ENCODE measurements at regions not wholly inside any gene's neighbourhood (a gene's known extent, or its start where the extent isn't known, plus 50 kb on each side); places are given as distances from the start of the nearest gene placed in this dataset.

- no peak for DNase-seq
Observed at GRCh38 chr11:112724496-112724790, 236.8 kb upstream of the NCAM1 start.

GRCh38 chr11:112725636-112726035 is 235.6 kb upstream of the NCAM1 start:
- DNase-seq: no peak

DNA sequence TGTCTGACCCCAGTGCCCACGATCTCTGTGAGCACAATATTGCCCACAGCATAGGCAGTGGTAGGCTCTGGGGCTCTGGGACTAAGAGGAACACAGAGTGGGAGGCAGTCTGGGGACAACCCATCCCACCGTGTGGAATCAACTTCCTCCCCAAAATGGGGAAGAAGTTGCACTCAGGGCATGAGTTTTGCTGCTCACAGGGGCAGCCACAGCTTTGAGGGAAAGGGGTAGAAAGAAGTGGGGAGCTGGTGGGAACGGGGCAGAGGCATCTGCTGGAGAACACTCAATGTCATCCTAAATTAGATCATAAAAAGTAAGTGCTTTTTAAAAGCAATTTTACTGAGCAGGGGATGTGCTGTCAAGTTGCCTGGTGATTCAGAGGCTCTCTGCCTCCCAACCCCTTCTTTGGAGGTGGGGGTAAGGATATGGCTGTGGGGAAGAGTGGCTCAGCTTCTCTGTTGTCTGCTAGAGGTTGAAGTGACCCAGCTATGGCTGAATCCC is 233.8 kb upstream of the NCAM1 start:
- no peak for DNase-seq

GRCh38 chr11:112728288-112728687 is 232.9 kb upstream of the NCAM1 start:
- no peak for DNase-seq

DNA sequence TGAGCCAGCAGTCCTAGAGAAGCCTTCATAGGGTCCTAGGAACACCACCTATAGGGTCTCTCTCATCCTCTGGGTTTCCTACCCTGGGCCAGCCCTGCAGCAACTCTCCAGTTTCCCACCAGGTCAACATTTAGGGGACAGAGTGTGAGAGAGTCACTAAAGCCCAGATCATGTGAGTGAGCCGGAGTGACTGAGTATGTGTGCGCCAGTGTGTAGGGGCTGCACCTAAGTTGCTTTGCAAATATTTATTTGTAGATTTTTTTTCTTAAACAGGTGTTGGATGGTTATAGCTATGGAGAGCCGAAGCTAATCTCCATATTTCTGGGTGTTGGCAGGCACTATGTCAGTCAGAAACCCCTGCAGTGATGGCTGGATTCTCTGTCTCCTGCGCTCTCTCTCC is 232.5 kb upstream of the NCAM1 start:
- no peak for DNase-seq

- DNase-seq: no peak
Observed at GRCh38 chr11:112730591-112730990, 230.6 kb upstream of the NCAM1 start.

DNA sequence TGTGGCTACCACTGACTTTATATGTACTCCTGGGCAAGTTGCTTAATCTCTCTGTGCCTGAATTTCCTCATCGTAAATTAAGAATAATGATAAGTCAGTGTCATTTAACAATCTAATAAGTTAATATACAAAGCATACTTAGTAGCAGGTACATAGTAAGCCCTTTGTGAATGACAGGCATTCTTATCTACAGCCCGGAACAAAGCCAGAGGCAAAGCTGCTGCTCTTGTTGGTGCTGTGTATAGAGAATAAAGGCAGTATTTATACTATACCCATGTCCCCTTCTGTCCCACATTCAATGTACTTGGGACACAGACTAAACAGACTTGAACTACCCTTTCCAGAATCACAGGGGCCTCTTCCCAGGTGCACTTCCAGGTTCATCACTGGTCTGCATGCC is 229.7 kb upstream of the NCAM1 start:
- no peak for DNase-seq

GRCh38 chr11:112732031-112732430 is 229.2 kb upstream of the NCAM1 start:
- no peak for DNase-seq

DNA sequence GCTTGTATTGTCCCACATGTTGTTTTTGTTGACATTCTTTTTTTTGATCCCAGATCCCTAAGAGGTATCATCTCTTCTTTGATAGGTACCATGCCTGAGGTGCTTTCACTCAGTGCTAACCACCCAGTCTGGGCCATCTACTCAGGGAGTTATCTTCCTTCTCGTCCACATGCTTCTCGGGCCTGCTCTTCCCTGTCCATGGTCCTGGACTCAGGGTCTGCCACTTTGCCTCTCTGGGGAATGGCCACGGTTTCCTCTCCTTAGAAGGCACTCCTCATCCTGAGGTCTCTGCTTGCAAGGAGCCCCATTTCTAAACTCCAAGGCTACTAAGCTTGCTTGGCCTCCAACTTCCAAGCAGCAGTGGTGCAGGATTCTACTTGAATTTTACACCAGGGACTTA is 227.0 kb upstream of the NCAM1 start:
- DNase-seq: no peak

DNA sequence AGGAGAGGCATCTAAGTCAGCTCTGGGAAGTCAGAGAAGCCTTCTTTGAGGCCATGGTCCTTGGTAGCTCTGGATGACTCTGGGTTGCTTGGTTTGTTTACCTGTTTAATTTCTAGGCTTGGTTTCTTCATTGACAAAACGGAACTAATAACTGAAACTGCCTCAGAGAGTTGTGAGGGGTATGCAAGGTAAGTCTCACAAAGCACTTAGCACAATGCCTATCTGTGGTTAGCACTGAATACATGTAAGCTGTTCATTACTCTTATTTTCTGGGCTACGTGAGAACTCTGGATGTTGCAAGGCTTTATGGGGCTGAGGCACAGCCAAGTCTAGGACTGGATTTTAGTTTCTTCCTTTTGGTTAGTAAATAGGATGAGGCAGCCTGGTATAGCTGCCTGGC is 225.8 kb upstream of the NCAM1 start:
- DNase-seq: no peak

DNA sequence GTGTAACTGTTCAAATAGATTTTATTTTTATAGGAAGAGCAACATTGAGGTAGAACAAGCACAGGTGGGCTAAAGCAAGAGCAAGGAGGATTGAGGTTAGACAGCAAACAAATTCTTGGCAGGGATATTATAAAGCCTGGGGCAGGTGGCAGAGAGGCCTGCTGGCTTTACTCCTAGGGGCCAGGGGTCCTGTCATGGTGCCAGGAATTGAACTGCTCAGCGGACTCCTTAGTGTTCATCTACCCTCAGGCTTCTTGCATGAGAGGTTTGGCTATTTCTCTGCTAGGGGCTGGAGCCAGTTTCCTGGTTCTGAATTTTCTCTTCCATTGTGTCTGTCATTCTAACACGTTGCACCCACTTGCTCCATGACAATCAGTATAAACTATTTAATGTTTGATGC is 217.2 kb upstream of the NCAM1 start:
- no peak for DNase-seq

GRCh38 chr11:112745973-112746372 is 215.2 kb upstream of the NCAM1 start:
- DNase-seq: no peak

- DNase-seq: no peak
Observed at GRCh38 chr11:112748252-112748651, 213.0 kb upstream of the NCAM1 start.

DNA sequence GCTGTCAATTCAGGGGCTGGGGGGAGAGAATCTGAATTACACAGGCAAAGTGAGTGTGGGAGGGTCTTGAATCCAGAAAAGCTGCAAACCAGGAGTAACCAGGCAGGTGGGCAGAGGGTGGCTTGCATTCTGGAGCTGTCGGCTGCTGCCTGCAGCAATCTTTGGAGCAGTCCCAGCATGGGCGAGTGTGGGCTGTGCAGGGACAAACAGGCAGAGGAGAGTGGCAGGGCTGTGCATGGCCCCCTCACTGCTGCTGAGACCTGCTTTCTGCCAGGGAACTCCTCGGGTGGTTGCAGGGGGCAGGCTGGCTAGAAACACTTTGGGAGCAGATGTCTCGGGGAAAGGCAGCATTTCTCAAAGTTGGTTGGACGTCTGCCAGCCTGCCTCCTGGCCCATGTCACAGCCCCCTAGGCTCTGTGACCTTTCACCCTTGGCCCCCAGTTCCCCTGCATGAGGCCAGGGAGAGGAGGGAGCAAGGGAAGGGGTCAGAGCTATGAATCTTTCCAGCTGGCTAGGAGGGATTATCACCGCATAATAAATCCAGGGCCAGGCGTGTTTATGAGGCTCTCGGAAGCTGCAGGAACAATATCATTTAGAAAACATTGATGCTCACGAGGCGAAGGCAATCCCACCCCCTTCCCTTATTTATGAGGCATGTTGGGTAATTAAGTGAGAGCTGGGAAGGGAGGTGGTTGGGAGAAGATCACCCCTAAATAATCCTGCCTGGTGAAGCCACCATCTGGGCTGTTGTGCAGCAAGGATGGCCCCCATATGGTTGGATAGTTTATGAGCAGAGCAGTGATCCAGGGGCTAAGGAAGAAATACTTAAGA is 212.3 kb upstream of the NCAM1 start:
- no peak for DNase-seq

DNA sequence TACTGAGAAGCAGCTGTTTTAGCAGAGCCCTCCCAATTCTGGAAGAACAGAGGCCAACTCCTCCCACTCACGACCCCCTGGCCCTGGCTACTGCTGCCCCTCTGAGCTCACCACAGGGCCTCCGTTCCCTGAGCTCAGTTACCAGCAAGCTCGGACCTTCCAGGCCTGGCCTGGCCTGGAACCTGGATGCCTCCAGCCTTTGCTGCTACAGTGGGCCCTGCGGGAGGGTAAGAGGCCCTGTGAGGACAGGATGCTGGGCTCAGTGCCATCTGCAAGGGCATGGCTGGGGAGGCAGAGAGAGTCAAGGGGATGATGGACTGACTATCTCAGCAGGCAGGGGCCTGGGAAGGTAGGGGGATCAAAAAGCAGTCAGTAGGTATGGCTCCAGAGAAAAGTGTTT is 209.9 kb upstream of the NCAM1 start:
- no peak for DNase-seq

DNA sequence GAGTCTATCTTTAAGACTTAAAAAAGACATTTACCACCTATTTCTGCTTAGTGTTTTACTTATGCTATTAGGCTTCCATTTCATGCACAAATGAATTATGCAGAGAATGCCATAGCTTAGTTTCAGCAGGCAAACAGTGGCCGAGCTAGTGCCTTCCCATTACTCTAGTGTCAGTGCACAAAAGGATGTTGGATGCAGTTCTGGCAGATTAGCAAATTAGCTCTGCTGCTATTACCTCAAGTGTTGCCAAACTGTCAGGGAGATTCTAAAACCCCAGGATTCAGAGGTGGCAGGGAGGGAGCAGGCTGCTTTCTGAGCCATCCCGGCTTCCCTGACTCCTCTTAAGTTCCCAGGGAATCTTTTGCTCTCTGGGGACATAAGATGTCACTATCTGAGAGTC is 209.4 kb upstream of the NCAM1 start:
- DNase-seq: no peak

DNA sequence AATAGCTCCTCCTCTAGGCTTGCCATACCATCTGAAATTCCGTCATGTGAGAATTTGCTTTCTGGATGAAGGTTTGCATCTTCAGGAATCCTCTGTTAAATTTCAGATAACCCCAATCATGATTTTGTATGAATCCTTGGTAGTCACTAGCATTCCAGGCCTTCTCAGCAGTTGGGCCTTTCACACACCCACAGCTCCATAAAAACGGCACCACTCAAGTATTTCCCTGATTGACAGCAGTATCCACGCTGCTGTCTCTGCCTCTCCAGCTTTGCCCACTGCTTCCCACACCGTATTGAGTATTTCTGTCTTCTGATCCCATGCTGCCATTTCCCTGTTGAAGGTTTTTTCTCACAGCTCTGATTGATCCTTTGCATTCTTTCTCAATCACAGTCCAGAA is 208.7 kb upstream of the NCAM1 start:
- no peak for DNase-seq

DNA sequence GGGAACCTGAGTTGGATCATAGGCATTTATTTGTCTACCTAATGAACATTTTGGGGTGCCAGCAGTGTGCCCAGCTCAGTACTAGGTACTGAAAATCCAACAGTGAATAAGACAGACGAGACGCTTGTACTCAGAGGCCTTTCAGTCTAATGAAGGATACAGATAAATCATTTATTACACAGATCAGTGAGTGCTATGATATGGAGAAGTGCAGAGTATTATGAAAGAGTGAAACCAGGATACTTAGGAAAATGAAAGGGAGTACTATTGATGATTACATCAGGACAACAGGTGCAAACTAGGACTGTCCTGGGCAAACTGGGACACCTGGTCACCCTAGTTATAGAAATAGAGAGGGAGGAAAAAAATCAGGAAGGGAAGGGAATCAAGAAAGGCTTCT is 207.5 kb upstream of the NCAM1 start:
- no peak for DNase-seq

DNA sequence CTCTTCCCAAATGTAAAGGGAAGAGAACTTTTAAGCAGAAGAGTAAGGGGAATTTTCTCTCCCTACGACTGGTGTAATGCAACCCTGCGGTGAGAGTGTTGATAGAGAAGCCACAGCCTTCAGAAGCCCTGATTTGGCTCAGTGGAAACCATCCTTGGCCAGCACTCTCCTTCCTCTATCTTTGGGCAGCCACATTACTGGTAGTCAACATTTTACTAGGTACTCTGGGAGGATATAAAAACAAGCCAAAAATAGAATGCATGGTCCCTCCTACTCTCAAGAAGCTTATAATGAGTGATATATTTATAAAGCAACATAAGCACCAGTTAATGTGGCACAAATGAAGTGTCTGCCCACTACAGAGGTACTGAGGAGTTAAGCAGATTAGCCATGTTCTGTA is 201.8 kb upstream of the NCAM1 start:
- DNase-seq: no peak

- DNase-seq: no peak
Observed at GRCh38 chr11:112760396-112761059, 200.7 kb upstream of the NCAM1 start.

- no peak for DNase-seq
Observed at GRCh38 chr11:112761911-112762706, 199.1 kb upstream of the NCAM1 start.

GRCh38 chr11:112762707-112763090 is 198.5 kb upstream of the NCAM1 start:
- no peak for DNase-seq

DNA sequence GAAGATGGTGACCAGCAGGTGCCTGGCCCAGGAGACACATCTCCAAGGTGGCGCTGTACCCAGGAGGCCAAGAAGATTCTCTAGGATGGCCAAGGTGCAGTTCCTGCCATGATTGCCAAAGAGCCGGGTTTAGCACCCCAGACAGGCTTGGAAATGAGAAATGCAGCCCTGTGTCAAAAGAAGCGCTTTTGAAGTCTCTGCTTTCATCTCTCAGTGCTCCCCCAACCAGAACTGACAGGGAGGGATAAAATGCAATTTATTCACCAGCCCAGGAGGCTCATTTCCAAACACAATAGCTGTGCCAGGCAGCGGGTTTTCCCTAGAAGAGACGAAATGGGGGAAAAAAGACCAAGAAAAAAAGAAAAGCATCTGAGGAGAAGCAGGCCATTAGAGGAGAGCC is 195.9 kb upstream of the NCAM1 start:
- no peak for DNase-seq

GRCh38 chr11:112769170-112769569 is 192.1 kb upstream of the NCAM1 start:
- DNase-seq: no peak

Data from activated effector memory CD4-positive, alpha-beta T cell treated with anti-CD3 and anti-CD28 coated beads, Interleukin-2, amount 50 U/mL, for 16 hours (primary cell).